ENCODE measurements at regions not wholly inside any gene's neighbourhood (a gene's known extent, or its start where the extent isn't known, plus 50 kb on each side); places are given as distances from the start of the nearest gene placed in this dataset.

- Histone ChIP-seq H2AFZ (ENCODE audit: low read depth, low read length) (peak overlapping the region; percentile 60; the same call in 1 of the 2 replicates), H3K27ac (ENCODE audit: low read length) (no peak overlapping the region), H4K20me1 (ENCODE audit: insufficient read depth, low read length) (no peaks in the 10 kb centered on the region), H3K9ac (ENCODE audit: low read length) (no peak overlapping the region), H3K4me3 (ENCODE audit: low read length) (no peak overlapping the region), H3K4me1 (ENCODE audit: low read length) (peaks cover 4% of the 10 kb centered on the region; the same call in 1 of the 2 replicates), H3K4me2 (ENCODE audit: low read length) (no peak overlapping the region), H3K79me2 (ENCODE audit: low read length) (no peaks in the 10 kb centered on the region), H3K9me3 (ENCODE audit: insufficient read depth, low read length) (no peaks in the 10 kb centered on the region), H3K27me3 (ENCODE audit: low read depth, low read length) (peaks cover 12% of the 10 kb centered on the region), H3K36me3 (replicated peaks; ENCODE audit: low read depth, low read length) (no peaks in the 10 kb centered on the region)
- TF ChIP-seq CTCF (IDR thresholded peaks at IDR 0.05; ENCODE audit: low read depth, low read length) (no peak), EZH2phosphoT487 (IDR thresholded peaks at IDR 0.05; ENCODE audit: low read depth) (no peak)
Observed at GRCh38 chr16:73154063-73154870, 106.3 kb upstream of the ZFHX3 start.

GRCh38 chr16:73152386-73153125, 104.6 kb upstream of the ZFHX3 start:
- Histone ChIP-seq H3K36me3 (replicated peaks; ENCODE audit: low read depth, low read length) (no peaks in the 10 kb centered on the region), H3K9me3 (ENCODE audit: insufficient read depth, low read length) (no peaks in the 10 kb centered on the region), H2AFZ (ENCODE audit: low read depth, low read length) (no peak overlapping the region), H3K27me3 (ENCODE audit: low read depth, low read length) (peaks cover 2% of the 10 kb centered on the region), H3K79me2 (ENCODE audit: low read length) (no peaks in the 10 kb centered on the region), H3K9ac (ENCODE audit: low read length) (no peak overlapping the region), H3K4me2 (ENCODE audit: low read length) (no peak overlapping the region), H3K4me3 (ENCODE audit: low read length) (no peak overlapping the region), H3K27ac (ENCODE audit: low read length) (no peak overlapping the region), H4K20me1 (ENCODE audit: insufficient read depth, low read length) (no peaks in the 10 kb centered on the region), H3K4me1 (ENCODE audit: low read length) (peaks cover 4% of the 10 kb centered on the region; the same call in 1 of the 2 replicates)
- TF ChIP-seq CTCF (IDR thresholded peaks at IDR 0.05; ENCODE audit: low read depth, low read length) (no peak), EZH2phosphoT487 (IDR thresholded peaks at IDR 0.05; ENCODE audit: low read depth) (no peak)

GRCh38 chr16:73151941-73152340, 104.0 kb upstream of the ZFHX3 start:
- H3K27me3 ChIP-seq (ENCODE audit: low read depth, low read length) = no peaks in the 10 kb centered on the region
- H2AFZ ChIP-seq (ENCODE audit: low read depth, low read length) = no peak overlapping the region
- H4K20me1 ChIP-seq (ENCODE audit: insufficient read depth, low read length) = no peaks in the 10 kb centered on the region
- no peaks in the 10 kb centered on the region for H3K36me3 ChIP-seq (replicated peaks; ENCODE audit: low read depth, low read length)
- no peak overlapping the region for H3K4me2 ChIP-seq (ENCODE audit: low read length)
- no peaks in the 10 kb centered on the region for H3K9me3 ChIP-seq (ENCODE audit: insufficient read depth, low read length)
- peaks cover 4% of the 10 kb centered on the region; the same call in 1 of the 2 replicates for H3K4me1 ChIP-seq (ENCODE audit: low read length)
- TF ChIP-seq EZH2phosphoT487 (IDR thresholded peaks at IDR 0.05; ENCODE audit: low read depth) (no peak), CTCF (IDR thresholded peaks at IDR 0.05; ENCODE audit: low read depth, low read length) (no peak)
- no peaks in the 10 kb centered on the region for H3K79me2 ChIP-seq (ENCODE audit: low read length)
- H3K27ac ChIP-seq (ENCODE audit: low read length) = no peak overlapping the region
- H3K9ac ChIP-seq (ENCODE audit: low read length) = no peak overlapping the region
- H3K4me3 ChIP-seq (ENCODE audit: low read length) = no peak overlapping the region

GRCh38 chr16:73151225-73151624, 103.3 kb upstream of the ZFHX3 start:
- no peak overlapping the region for H3K9ac ChIP-seq (ENCODE audit: low read length)
- no peaks in the 10 kb centered on the region for H3K9me3 ChIP-seq (ENCODE audit: insufficient read depth, low read length)
- H3K4me2 ChIP-seq (ENCODE audit: low read length) = no peak overlapping the region
- H3K79me2 ChIP-seq (ENCODE audit: low read length) = no peaks in the 10 kb centered on the region
- no peaks in the 10 kb centered on the region for H4K20me1 ChIP-seq (ENCODE audit: insufficient read depth, low read length)
- TF ChIP-seq CTCF (IDR thresholded peaks at IDR 0.05; ENCODE audit: low read depth, low read length) = no peak
- no peak for TF ChIP-seq EZH2phosphoT487 (IDR thresholded peaks at IDR 0.05; ENCODE audit: low read depth)
- no peak overlapping the region for H3K4me3 ChIP-seq (ENCODE audit: low read length)
- H3K36me3 ChIP-seq (replicated peaks; ENCODE audit: low read depth, low read length) = no peaks in the 10 kb centered on the region
- H3K27me3 ChIP-seq (ENCODE audit: low read depth, low read length) = no peaks in the 10 kb centered on the region
- no peak overlapping the region for H2AFZ ChIP-seq (ENCODE audit: low read depth, low read length)
- H3K27ac ChIP-seq (ENCODE audit: low read length) = no peak overlapping the region
- peaks cover 4% of the 10 kb centered on the region; the same call in 1 of the 2 replicates for H3K4me1 ChIP-seq (ENCODE audit: low read length)
